A549 (cell line): ENCODE measurements at regions not wholly inside any gene's neighbourhood (a gene's known extent, or its start where the extent isn't known, plus 50 kb on each side); places are given as distances from the start of the nearest gene placed in this dataset.

Source experiments
- ATAC-seq, 2 experiments: fragments of 200-7000 bp in 1 of 2; fragments of >200 bp in 1 of 2; cut with Nextera tagmentation in 1 of 2; cut with Tn5 transposase in 1 of 2; 3 replicates each; pipeline versions ENCODE4 v1.8.0 to v1.9.1; 2018 to 2020; ENCODE audit warnings: mild to moderate bottlenecking in 1 of 2, moderate library complexity in 1 of 2
- CTCF ChIA-PET: fragments of 300-600 bp; sonication (Branson Sonifier 250); formaldehyde crosslinking; extraction: SDS; loops from one replicate; lab custom pipeline; 2021; ENCODE audit warnings: antibody characterized with exemption, inconsistent platforms; lab: Yijun Ruan, JAX
- POLR2A ChIA-PET: fragments of 350-600 bp; formaldehyde crosslinking; extraction: SDS; loops from one replicate; lab custom pipeline; 2021; ENCODE audit warnings: antibody characterized with exemption, inconsistent platforms; lab: Yijun Ruan, JAX
- DNase-seq, 2 experiments: peaks; one replicate each; pipeline versions ENCODE4 v3.0.0 to v3.0.0-alpha.2; 2011 to 2016; ENCODE audit warnings: low read depth in 1 of 2, low spot score in 1 of 2
- FAIRE-seq: peaks from 2 replicates; lab custom pipeline; 2011; peaks lifted over from hg19 to GRCh38; lab: Jason Lieb, UNC
- H3K27ac ChIP-seq, 2 experiments: fragments of >200 bp; sonication (Bioruptor Twin); formaldehyde crosslinking; 3 replicates each; pipeline ENCODE4 v1.5.1; 2016 to 2017
- H3K4me1 ChIP-seq: fragments of >200 bp; sonication (Bioruptor Twin); formaldehyde crosslinking; 3 replicates; pipeline ENCODE4 v1.6.1; 2016
- H3K4me2 ChIP-seq: fragments of >200 bp; sonication (Bioruptor Twin); formaldehyde crosslinking; 3 replicates; pipeline ENCODE4 v1.6.1; 2016
- H3K4me3 ChIP-seq: fragments of >200 bp; sonication (Bioruptor Twin); formaldehyde crosslinking; 3 replicates; pipeline ENCODE4 v1.5.1; 2016
- H3K9me3 ChIP-seq: fragments of >200 bp; sonication (Bioruptor Twin); formaldehyde crosslinking; 3 replicates; pipeline ENCODE4 v1.6.1; 2016
- BCL3 ChIP-seq: fragments of >200 bp; sonication (Bioruptor Twin); formaldehyde crosslinking; IDR thresholded peaks from 3 replicates; pipeline ENCODE4 v1.6.1; 2016
- BHLHE40 ChIP-seq: IDR thresholded peaks from 2 replicates; pipeline ENCODE4 v1.6.1; 2012; ENCODE audit warnings: low read depth, low read length, inconsistent platforms
- CBX2 ChIP-seq: fragments of 200-600 bp; sonication (generic); IDR thresholded peaks from 2 replicates; pipeline ENCODE4 v1.6.1; 2016; ENCODE audit warnings: low read depth, mild to moderate bottlenecking, borderline replicate concordance
- CBX8 ChIP-seq: fragments of 200-600 bp; sonication (generic); IDR thresholded peaks from 2 replicates; pipeline ENCODE4 v1.6.1; 2016
- CHD4 ChIP-seq: fragments of 200-600 bp; sonication (generic); IDR thresholded peaks from 2 replicates; pipeline ENCODE4 v1.6.1; 2016; ENCODE audit warnings: antibody characterized with exemption, mild to moderate bottlenecking, borderline replicate concordance
- CTCF ChIP-seq: fragments of >200 bp; sonication (Bioruptor Twin); formaldehyde crosslinking; IDR thresholded peaks from 3 replicates; pipeline ENCODE4 v1.5.1; 2016
- EHF ChIP-seq: fragments of 250-450 bp; sonication (Bioruptor Pico); IDR thresholded peaks from 2 replicates; pipeline ENCODE4 v1.5.0; 2020; ENCODE audit warnings: mild to moderate bottlenecking
- EHMT2 ChIP-seq: fragments of 200-600 bp; sonication (generic); IDR thresholded peaks from 2 replicates; pipeline ENCODE4 v1.6.1; 2016; ENCODE audit warnings: antibody characterized with exemption, low read depth, mild to moderate bottlenecking, moderate library complexity
- ELK1 ChIP-seq: fragments of 150-350 bp; IDR thresholded peaks from 2 replicates; pipeline ENCODE4 v1.6.1; 2014; ENCODE audit warnings: low read depth, mild to moderate bottlenecking, low read length
- EP300 ChIP-seq, 2 experiments: fragments of >200 bp; sonication (Bioruptor Twin); formaldehyde crosslinking; IDR thresholded peaks; 2 replicates in 1 of 2; 3 replicates in 1 of 2; pipeline ENCODE4 v1.6.1; 2016 to 2017
- GATA3 ChIP-seq: IDR thresholded peaks from 2 replicates; pipeline ENCODE4 v1.6.1; 2012; ENCODE audit warnings: borderline replicate concordance
- HDAC2 ChIP-seq: fragments of 200-600 bp; sonication (generic); IDR thresholded peaks from 2 replicates; pipeline ENCODE4 v1.6.1; 2016
- HES2 ChIP-seq: fragments of >200 bp; sonication (Bioruptor Twin); formaldehyde crosslinking; IDR thresholded peaks from 2 replicates; pipeline ENCODE4 v1.6.1; 2016
- HEYL ChIP-seq: fragments of 250-450 bp; sonication (Bioruptor Pico); IDR thresholded peaks from 2 replicates; pipeline ENCODE4 v1.8.0; 2021; ENCODE audit warnings: mild to moderate bottlenecking, moderate library complexity
- HMGXB4 ChIP-seq: fragments of 250-450 bp; sonication (Bioruptor Pico); IDR thresholded peaks from 2 replicates; pipeline ENCODE4 v1.5.0; 2021; ENCODE audit warnings: mild to moderate bottlenecking, moderate library complexity, borderline replicate concordance
- HOXB13 ChIP-seq: fragments of 250-450 bp; sonication (Bioruptor Pico); IDR thresholded peaks from 2 replicates; pipeline ENCODE4 v1.5.0; 2020; ENCODE audit warnings: low read depth, mild to moderate bottlenecking, moderate library complexity
- JUNB ChIP-seq: fragments of >200 bp; sonication (Bioruptor Twin); formaldehyde crosslinking; IDR thresholded peaks from 2 replicates; pipeline ENCODE4 v1.6.1; 2016
- KDM1A ChIP-seq: fragments of 200-600 bp; sonication (generic); IDR thresholded peaks from 2 replicates; pipeline ENCODE4 v1.6.1; 2016; ENCODE audit warnings: low read depth, mild to moderate bottlenecking
- MAFK ChIP-seq: fragments of 450-650 bp; IDR thresholded peaks from 2 replicates; pipeline ENCODE4 v1.6.1; 2014; ENCODE audit not compliant: partially characterized antibody
- MAZ ChIP-seq: fragments of 150-350 bp; IDR thresholded peaks from 2 replicates; pipeline ENCODE4 v1.6.1; 2014; ENCODE audit warnings: antibody characterized with exemption, low read depth, low read length, borderline replicate concordance
- NR3C1 ChIP-seq: fragments of >200 bp; sonication (Bioruptor Twin); formaldehyde crosslinking; IDR thresholded peaks from 3 replicates; pipeline ENCODE4 v1.6.1; 2017
- PBX3 ChIP-seq: IDR thresholded peaks from 2 replicates; pipeline ENCODE4 v1.6.1; 2012
- RNF2 ChIP-seq: fragments of 200-600 bp; sonication (generic); IDR thresholded peaks from 2 replicates; pipeline ENCODE4 v1.6.1; 2016; ENCODE audit warnings: low read depth, mild to moderate bottlenecking, antibody characterized with exemption, moderate library complexity, borderline replicate concordance
- TP53 ChIP-seq: fragments of 250-450 bp; sonication (Bioruptor Pico); IDR thresholded peaks from 2 replicates; pipeline ENCODE4 v1.5.0; 2021; ENCODE audit warnings: mild to moderate bottlenecking, moderate library complexity
- ZC3H11A ChIP-seq: fragments of 450-650 bp; IDR thresholded peaks from 2 replicates; pipeline ENCODE4 v1.6.1; 2014; ENCODE audit warnings: antibody characterized with exemption, mild to moderate bottlenecking
- WGBS: methylation state at CpG from one replicate; pipeline ENCODE4 v1.1.6; 2017; ENCODE audit errors: missing lambda C conversion rate; 5-methylcytosine and 5-hydroxymethylcytosine counted together

- no peak overlapping the region for H3K4me3 ChIP-seq
- H3K4me1 ChIP-seq: no peaks in the 10 kb centered on the region
- TF ChIP-seq BCL3 (no peak), PBX3 (no peak), CBX8 (no peak), BHLHE40 (no peak), HES2 (no peak), NR3C1 (no peak)
- TF ChIP-seq, all 56 proteins: peak for 0
- H3K27ac ChIP-seq: no peak overlapping the region
- no peaks in the 10 kb centered on the region for H3K9me3 ChIP-seq
- ChIA-PET POLR2A (no interaction called here), CTCF (no interaction called here)
- ATAC-seq: no peak
- FAIRE-seq: no peak
- 10% methylated on average over 5 of the region's 5 CpGs for WGBS
- no peak overlapping the region for H3K4me2 ChIP-seq
- DNase-seq: no peak
These were observed 133.6 kb downstream of the TFAP2B start for GRCh38 chr6:50952092-50952907.

- DNase-seq: no peak
- WGBS: 13% methylated on average over 6 of the region's 6 CpGs
- POLR2A ChIA-PET: no interaction called here
These were observed 137.3 kb downstream of the TFAP2B start for GRCh38 chr6:50956014-50956413.

GRCh38 chr6:50958148-50958697 lies 139.6 kb downstream of the TFAP2B start:
- 91% methylated on average over 1 of the region's 1 CpG for WGBS
- FAIRE-seq: no peak
- Histone ChIP-seq H3K4me2 (no peak overlapping the region), H3K9me3 (no peaks in the 10 kb centered on the region), H3K27ac (no peak overlapping the region), H3K4me1 (no peaks in the 10 kb centered on the region), H3K4me3 (no peak overlapping the region)
- ATAC-seq: no peak
- no peak for DNase-seq
- CTCF ChIA-PET: no interaction called here
- POLR2A ChIA-PET: no interaction called here
- TF ChIP-seq GATA3: no peak
- no peak for TF ChIP-seq EHF (CRISPR knock-in tag)
- TF ChIP-seq EHMT2: no peak
- TF ChIP-seq RNF2: no peak
- TF ChIP-seq HOXB13 (CRISPR knock-in tag): no peak
- no peak for TF ChIP-seq MAZ
- TF ChIP-seq CHD4: no peak
- no peak for TF ChIP-seq ELK1
- TF ChIP-seq HMGXB4 (CRISPR knock-in tag): no peak
- TF ChIP-seq CBX2: no peak
- TF ChIP-seq BCL3: no peak
- no peak for TF ChIP-seq MAFK
- no peak for TF ChIP-seq ZC3H11A
- no peak for TF ChIP-seq CTCF

More at GRCh38 chr6:50956014-50956413, 137.3 kb downstream of the TFAP2B start:
- FAIRE-seq (no peak), ATAC-seq (no peak)
- Histone ChIP-seq H3K4me2 (no peak overlapping the region), H3K4me3 (no peak overlapping the region), H3K27ac (no peak overlapping the region), H3K4me1 (no peaks in the 10 kb centered on the region), H3K9me3 (no peaks in the 10 kb centered on the region)
- CTCF ChIA-PET: no interaction called here
- no peak for TF ChIP-seq BHLHE40
- no peak for TF ChIP-seq EP300 (IDR thresholded peaks at IDR 0.05)
- TF ChIP-seq TP53 (CRISPR knock-in tag): no peak
- TF ChIP-seq JUNB: no peak
- no peak for TF ChIP-seq HEYL (CRISPR knock-in tag)
- TF ChIP-seq RNF2: no peak
- no peak for TF ChIP-seq HDAC2
- no peak for TF ChIP-seq KDM1A
- TF ChIP-seq CBX8: no peak
- no peak for TF ChIP-seq HES2
